WERI-Rb-1 (cell line): ENCODE measurements at regions not wholly inside any gene's neighbourhood (a gene's known extent, or its start where the extent isn't known, plus 50 kb on each side); places are given as distances from the start of the nearest gene placed in this dataset.

Source experiments
- DNase-seq: peaks from one replicate; pipeline ENCODE4 v3.0.0-alpha.2; 2020
- H3K27ac ChIP-seq: fragments of 250-450 bp; sonication (Bioruptor Pico); 2 replicates; pipeline ENCODE4 v1.5.1; 2020; ENCODE audit warnings: mild to moderate bottlenecking, moderate library complexity
- H3K27me3 ChIP-seq: fragments of 250-450 bp; sonication (Bioruptor Pico); 2 replicates; pipeline ENCODE4 v1.5.1; 2021; ENCODE audit warnings: mild to moderate bottlenecking, low read depth, moderate library complexity; ENCODE audit not compliant: insufficient read depth, severe bottlenecking
- H3K36me3 ChIP-seq: fragments of 250-450 bp; sonication (Bioruptor Pico); 2 replicates; pipeline ENCODE4 v1.5.1; 2020; ENCODE audit warnings: mild to moderate bottlenecking, moderate library complexity
- H3K4me3 ChIP-seq: 2 replicates; pipeline ENCODE4 v1.5.1; 2011; ENCODE audit warnings: low read depth, mild to moderate bottlenecking, control low read depth, low read length
- H3K9me3 ChIP-seq: fragments of 250-450 bp; sonication (Bioruptor Pico); 2 replicates; pipeline ENCODE4 v1.5.1; 2021; ENCODE audit warnings: mild to moderate bottlenecking, moderate library complexity; ENCODE audit not compliant: severe bottlenecking
- TF ChIP-seq, protein P1 (sequence below): IDR thresholded peaks from 2 replicates; pipeline ENCODE4 v1.5.1; 2011; ENCODE audit warnings: low read depth, mild to moderate bottlenecking, control low read depth, inconsistent platforms, low read length

DNA sequence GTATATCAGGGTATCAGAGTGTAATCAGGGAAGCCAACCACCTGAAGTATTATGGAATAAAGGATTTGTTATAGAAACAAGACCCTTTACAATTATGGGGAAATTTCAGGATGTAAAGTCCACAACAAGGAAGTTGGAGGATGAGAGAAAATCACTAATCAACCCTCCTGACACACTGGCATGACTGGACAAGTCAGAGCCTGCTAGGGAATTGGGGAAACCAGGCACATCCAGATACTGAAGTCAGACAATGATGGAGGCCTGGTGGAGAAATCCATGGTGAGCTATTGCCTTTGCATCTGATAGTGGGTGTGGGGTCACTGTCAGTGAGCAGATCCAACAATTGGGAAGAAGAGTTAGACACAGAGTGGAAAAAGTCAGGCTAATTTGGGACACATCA lies 158.8 kb upstream of the FBXO11 start:
- DNase-seq, result no peak
- H3K4me3 ChIP-seq, result no peak overlapping the region
- no peaks in the 10 kb centered on the region for H3K36me3 ChIP-seq
- no peak overlapping the region for H3K27ac ChIP-seq
- TF ChIP-seq, protein P1, sequence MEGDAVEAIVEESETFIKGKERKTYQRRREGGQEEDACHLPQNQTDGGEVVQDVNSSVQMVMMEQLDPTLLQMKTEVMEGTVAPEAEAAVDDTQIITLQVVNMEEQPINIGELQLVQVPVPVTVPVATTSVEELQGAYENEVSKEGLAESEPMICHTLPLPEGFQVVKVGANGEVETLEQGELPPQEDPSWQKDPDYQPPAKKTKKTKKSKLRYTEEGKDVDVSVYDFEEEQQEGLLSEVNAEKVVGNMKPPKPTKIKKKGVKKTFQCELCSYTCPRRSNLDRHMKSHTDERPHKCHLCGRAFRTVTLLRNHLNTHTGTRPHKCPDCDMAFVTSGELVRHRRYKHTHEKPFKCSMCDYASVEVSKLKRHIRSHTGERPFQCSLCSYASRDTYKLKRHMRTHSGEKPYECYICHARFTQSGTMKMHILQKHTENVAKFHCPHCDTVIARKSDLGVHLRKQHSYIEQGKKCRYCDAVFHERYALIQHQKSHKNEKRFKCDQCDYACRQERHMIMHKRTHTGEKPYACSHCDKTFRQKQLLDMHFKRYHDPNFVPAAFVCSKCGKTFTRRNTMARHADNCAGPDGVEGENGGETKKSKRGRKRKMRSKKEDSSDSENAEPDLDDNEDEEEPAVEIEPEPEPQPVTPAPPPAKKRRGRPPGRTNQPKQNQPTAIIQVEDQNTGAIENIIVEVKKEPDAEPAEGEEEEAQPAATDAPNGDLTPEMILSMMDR, result no peak
- H3K9me3 ChIP-seq, result peaks cover under 1% of the 10 kb centered on the region
- H3K27me3 ChIP-seq, result no peaks in the 10 kb centered on the region

DNA sequence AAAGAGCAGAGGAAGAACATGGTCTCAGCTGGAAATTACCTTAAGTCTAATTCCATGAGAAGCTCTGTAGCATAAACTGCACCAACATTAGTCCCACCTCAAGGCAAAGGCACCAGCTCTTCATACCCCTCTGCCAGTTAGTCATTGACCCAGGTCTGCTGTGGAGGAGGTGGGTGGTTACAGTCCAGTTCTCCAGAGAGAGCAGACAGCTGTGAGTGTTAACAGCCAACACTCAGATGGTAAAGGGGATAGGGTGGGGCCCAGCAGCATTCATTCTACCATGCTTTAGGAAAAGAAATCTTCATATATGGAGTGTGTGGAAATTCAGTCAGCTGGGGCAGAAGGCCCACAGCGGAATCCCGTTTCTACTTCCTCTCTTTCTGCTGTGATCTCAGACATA lies 159.7 kb upstream of the FBXO11 start:
- no peaks in the 10 kb centered on the region for H3K9me3 ChIP-seq
- H3K36me3 ChIP-seq, result no peaks in the 10 kb centered on the region
- DNase-seq, result no peak
- TF ChIP-seq, protein P1, result no peak
- no peaks in the 10 kb centered on the region for H3K27me3 ChIP-seq
- H3K27ac ChIP-seq, result no peak overlapping the region
- no peak overlapping the region for H3K4me3 ChIP-seq

DNA sequence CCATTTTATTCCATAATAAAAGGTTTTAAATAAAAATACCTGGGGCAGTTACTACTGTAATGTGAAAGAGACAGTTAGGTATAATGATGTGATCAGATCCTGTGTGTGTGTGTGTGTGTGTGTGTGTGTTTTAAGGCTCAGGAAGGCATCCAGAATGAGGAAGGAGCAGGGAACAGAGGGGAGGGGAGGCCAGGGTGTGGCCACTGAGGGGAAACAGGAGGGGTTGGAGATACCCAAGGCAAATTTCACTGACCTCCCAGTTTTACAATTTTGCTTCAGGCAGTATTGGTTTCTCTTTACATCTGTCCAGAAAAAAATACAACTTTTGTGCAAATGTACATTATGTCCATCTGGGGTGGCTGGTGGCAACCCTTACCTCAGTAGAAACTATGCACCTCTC lies 163.5 kb upstream of the FBXO11 start:
- TF ChIP-seq, protein P1, result no peak
- Histone ChIP-seq H3K36me3 (no peaks in the 10 kb centered on the region), H3K27ac (peak overlapping the region; percentile 42; the same call in 1 of the 2 replicates), H3K4me3 (no peak overlapping the region), H3K9me3 (no peaks in the 10 kb centered on the region), H3K27me3 (no peaks in the 10 kb centered on the region)
- no peak for DNase-seq

DNA sequence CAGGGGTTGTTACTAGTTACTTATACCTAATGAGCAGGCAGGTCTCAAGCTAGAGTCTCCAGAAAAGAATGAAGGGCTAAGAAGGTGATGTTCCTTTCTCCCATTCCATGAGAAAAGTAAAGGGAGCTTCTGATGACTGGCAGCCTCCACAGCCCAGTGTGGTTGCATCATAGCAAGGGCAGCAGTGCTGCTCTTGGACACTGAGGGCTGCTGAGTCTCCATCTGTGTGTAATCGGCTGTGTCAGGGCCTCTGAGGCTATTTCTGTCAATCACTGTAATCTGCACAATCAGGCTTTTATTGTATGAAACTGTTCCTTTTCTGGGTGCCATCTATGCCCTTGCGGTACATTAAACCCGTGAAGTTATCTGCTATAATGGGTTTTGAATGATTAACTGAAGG lies 164.1 kb upstream of the FBXO11 start:
- Histone ChIP-seq H3K9me3 (no peaks in the 10 kb centered on the region), H3K36me3 (no peaks in the 10 kb centered on the region), H3K4me3 (no peak overlapping the region), H3K27me3 (no peaks in the 10 kb centered on the region), H3K27ac (peak overlapping the region; percentile 42; the same call in 1 of the 2 replicates)
- TF ChIP-seq, protein P1, result 0 out of 2 replicates have a peak, but pooled peaks have one; percentile 22
- DNase-seq, result peak; percentile 71

DNA sequence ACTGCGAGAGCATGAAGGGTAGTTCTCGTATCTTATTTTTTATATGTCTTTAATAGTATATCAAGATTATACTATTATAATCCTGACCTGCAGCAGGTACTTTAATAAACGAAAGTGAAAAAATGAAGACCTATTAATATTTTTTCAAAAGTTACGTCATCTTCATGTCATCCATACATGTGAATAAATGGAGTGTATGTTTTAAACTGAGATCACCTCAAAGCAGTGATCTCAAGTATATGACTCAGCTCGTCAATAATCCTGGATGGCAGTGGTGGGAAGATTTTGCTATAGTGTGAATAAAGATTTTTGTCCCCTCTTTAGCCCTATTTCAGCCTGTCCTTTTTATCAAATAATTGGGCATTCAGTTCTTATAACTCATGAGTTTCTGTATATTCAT lies 166.3 kb upstream of the FBXO11 start:
- TF ChIP-seq, protein P1, result no peak
- H3K4me3 ChIP-seq, result no peak overlapping the region
- H3K27me3 ChIP-seq, result no peaks in the 10 kb centered on the region
- H3K9me3 ChIP-seq, result no peaks in the 10 kb centered on the region
- H3K27ac ChIP-seq, result no peak overlapping the region
- no peak for DNase-seq
- H3K36me3 ChIP-seq, result no peaks in the 10 kb centered on the region

DNA sequence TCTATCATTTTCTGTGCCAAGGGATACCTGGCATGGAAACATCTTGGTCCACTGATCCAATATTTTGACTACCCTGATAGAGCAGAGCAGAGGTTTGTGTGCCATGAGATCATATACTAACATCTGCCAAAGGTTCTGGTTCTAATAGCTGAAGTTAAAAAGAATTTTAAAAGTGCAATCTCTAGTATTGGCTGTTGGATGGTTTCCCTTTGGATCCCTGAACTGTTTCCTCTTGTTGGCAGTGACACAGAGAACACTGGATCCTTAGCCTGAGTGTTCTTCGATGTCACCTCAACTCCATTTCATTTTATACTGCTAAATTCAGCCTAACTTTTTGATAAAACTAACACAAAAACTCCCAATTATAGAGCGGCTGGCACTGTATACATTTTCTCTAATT lies 169.3 kb upstream of the FBXO11 start:
- H3K4me3 ChIP-seq, result no peak overlapping the region
- H3K9me3 ChIP-seq, result no peaks in the 10 kb centered on the region
- no peaks in the 10 kb centered on the region for H3K36me3 ChIP-seq
- TF ChIP-seq, protein P1, result no peak
- DNase-seq, result no peak
- no peak overlapping the region for H3K27ac ChIP-seq
- no peaks in the 10 kb centered on the region for H3K27me3 ChIP-seq
